Natural killer cell (primary cell): ENCODE measurements at regions not wholly inside any gene's neighbourhood (a gene's known extent, or its start where the extent isn't known, plus 50 kb on each side); places are given as distances from the start of the nearest gene placed in this dataset.

Experiments used
- ATAC-seq, 3 donors: fragments of 150-1000 bp in 2 of 3; fragments of 200-7000 bp in 1 of 3; cut with Tn5 transposase; 1 replicate in 1 of 3; 2 replicates in 2 of 3; pipeline ENCODE4 v1.10.0; 2021; ENCODE audit warnings: mild to moderate bottlenecking in 2 of 3, moderate library complexity in 2 of 3
- DNase-seq, 2 donors: peaks; one replicate each; pipeline versions ENCODE4 v3.0.0 to v3.0.0-alpha.2; 2013 to 2021; ENCODE audit warnings: mixed read lengths in 1 of 2
- H3K27ac ChIP-seq: one replicate; pipeline ENCODE4 v1.5.1; 2013; ENCODE audit warnings: mild to moderate bottlenecking, low read length
- H3K27me3 ChIP-seq: one replicate; pipeline ENCODE4 v1.6.1; 2013; ENCODE audit warnings: low read length; ENCODE audit not compliant: control insufficient read depth, insufficient read depth
- H3K36me3 ChIP-seq: one replicate; pipeline ENCODE4 v1.6.1; 2013; ENCODE audit warnings: low read length; ENCODE audit not compliant: control insufficient read depth, insufficient read depth
- H3K4me1 ChIP-seq: one replicate; pipeline ENCODE4 v1.6.1; 2013; ENCODE audit warnings: low read length; ENCODE audit not compliant: control insufficient read depth, insufficient read depth
- H3K4me3 ChIP-seq: one replicate; pipeline ENCODE4 v1.5.1; 2013; ENCODE audit warnings: low read length
- H3K9me3 ChIP-seq: one replicate; pipeline ENCODE4 v1.6.1; 2013; ENCODE audit warnings: low read length; ENCODE audit not compliant: control insufficient read depth, insufficient read depth
- H3K27ac Mint-ChIP-seq, 2 donors: one replicate each; pipeline ENCODE4 v1.8.0; 2022; ENCODE audit warnings: mild to moderate bottlenecking in 2 of 2, mixed read lengths in 2 of 2, moderate library complexity in 1 of 2
- H3K27me3 Mint-ChIP-seq, 2 donors: one replicate each; pipeline ENCODE4 v1.8.0; 2022; ENCODE audit warnings: low read depth in 2 of 2, mixed read lengths in 2 of 2
- H3K36me3 Mint-ChIP-seq: one replicate; pipeline ENCODE4 v1.8.0; 2022; ENCODE audit warnings: mixed read lengths
- H3K4me1 Mint-ChIP-seq, 2 donors: one replicate each; pipeline ENCODE4 v1.8.0; 2022; ENCODE audit warnings: mixed read lengths in 2 of 2
- H3K4me3 Mint-ChIP-seq: one replicate; pipeline ENCODE4 v1.8.0; 2022; ENCODE audit warnings: mild to moderate bottlenecking, moderate library complexity, mixed read lengths
- H3K9me3 Mint-ChIP-seq, 2 donors: one replicate each; pipeline ENCODE4 v1.8.0; 2022; ENCODE audit warnings: mixed read lengths in 2 of 2
- WGBS: methylation state at CpG from one replicate; pipeline ENCODE4 v1.1.7; 2013; ENCODE audit warnings: missing lambda C conversion rate; ENCODE audit not compliant: insufficient coverage; 5-methylcytosine and 5-hydroxymethylcytosine counted together
- intact Hi-C: fragments of 100-400 bp; cut with micrococcal nuclease; formaldehyde crosslinking; loops from one replicate; pipeline ENCODE4 v1.14.2; 2022
- TF ChIP-seq, protein P1 (sequence below): fragments of 200-600 bp; IDR thresholded peaks from one replicate; pipeline ENCODE4 v1.8.0; 2022; ENCODE audit warnings: antibody characterized with exemption

DNA sequence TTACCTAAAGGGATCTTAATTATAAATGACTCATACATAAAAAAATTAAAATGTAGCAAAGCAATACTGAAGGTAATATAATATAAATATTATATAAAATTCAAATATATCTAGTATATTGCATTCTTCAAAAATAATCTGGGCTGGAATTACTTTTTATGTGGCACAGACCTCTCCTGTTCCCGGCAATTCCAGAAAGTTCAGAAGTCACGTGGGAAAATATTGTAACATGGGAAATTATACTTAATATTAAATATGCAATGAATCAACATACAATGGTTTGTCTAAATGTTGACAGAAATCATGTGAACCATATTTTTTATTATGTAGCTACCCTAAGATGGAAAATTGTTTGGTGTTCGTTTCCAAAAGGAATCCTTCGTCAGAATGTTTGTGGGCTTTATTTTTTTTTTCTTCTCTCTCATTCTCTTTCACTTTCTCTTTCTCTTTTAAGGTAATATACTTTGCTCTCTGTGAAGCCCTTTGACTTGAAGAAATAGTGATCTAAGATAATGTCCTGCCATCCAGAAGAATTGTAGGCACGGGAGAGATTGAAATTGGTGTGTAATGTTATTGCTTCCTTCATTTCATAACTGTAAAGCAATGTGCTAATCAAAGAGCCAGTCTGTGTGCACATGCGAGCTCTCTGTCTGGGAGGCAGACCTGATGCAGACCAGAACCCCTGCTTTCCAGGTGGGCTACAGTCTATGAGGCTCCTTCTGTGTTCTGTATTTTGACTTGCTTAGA, 559.4 kb downstream of the NR2F2 start:
- Mint-ChIP-seq H3K4me3 (peak overlapping the region; percentile 81), H3K27me3 (peaks cover 0 to 4% of the 10 kb centered on the region in 2 donors), H3K4me1 (peaks cover 9 to 10% of the 10 kb centered on the region in 2 donors), H3K36me3 (no peaks in the 10 kb centered on the region), H3K9me3 (no peaks in the 10 kb centered on the region), H3K27ac (peak overlapping the region in 1 of 2 donors; percentile 31)
- WGBS: 34% methylated on average over 2 of the region's 6 CpGs
- ATAC-seq (no peak), DNase-seq (no peak)
- intact Hi-C loops: no loop called here
- Histone ChIP-seq H3K9me3 (no peaks in the 10 kb centered on the region), H3K4me3 (no peak overlapping the region), H3K36me3 (no peaks in the 10 kb centered on the region), H3K27me3 (no peaks in the 10 kb centered on the region), H3K4me1 (no peaks in the 10 kb centered on the region), H3K27ac (no peak overlapping the region)
- TF ChIP-seq, protein P1, sequence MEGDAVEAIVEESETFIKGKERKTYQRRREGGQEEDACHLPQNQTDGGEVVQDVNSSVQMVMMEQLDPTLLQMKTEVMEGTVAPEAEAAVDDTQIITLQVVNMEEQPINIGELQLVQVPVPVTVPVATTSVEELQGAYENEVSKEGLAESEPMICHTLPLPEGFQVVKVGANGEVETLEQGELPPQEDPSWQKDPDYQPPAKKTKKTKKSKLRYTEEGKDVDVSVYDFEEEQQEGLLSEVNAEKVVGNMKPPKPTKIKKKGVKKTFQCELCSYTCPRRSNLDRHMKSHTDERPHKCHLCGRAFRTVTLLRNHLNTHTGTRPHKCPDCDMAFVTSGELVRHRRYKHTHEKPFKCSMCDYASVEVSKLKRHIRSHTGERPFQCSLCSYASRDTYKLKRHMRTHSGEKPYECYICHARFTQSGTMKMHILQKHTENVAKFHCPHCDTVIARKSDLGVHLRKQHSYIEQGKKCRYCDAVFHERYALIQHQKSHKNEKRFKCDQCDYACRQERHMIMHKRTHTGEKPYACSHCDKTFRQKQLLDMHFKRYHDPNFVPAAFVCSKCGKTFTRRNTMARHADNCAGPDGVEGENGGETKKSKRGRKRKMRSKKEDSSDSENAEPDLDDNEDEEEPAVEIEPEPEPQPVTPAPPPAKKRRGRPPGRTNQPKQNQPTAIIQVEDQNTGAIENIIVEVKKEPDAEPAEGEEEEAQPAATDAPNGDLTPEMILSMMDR: no peak

DNA sequence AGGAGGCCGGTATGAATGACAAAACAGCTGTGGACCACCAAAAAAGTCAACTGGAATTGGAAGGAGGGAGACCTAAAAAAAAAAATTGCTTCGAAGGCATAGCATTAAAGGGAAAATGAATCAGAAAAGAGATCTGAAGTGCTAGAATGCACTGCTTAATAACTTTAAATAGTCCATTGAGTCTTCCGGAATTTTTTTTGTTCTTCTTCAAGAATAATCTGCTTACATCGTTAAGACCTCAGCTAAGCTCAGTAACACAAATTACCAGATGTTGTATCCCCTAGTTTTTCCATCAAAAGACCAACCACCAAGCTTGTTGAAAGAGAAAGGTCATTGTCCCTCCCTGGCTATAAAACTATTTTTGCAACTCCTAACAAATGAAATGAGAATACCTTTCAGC, 560.5 kb downstream of the NR2F2 start:
- H3K36me3 Mint-ChIP-seq: no peaks in the 10 kb centered on the region
- H3K27ac ChIP-seq: no peak overlapping the region
- no peaks in the 10 kb centered on the region for H3K4me1 ChIP-seq
- intact Hi-C loops: no loop called here
- H3K36me3 ChIP-seq: no peaks in the 10 kb centered on the region
- no peak overlapping the region for H3K4me3 ChIP-seq
- H3K9me3 Mint-ChIP-seq: no peaks in the 10 kb centered on the region
- no peaks in the 10 kb centered on the region for H3K27me3 ChIP-seq
- WGBS: 54% methylated on average over 4 of the region's 4 CpGs
- no peaks in the 10 kb centered on the region for H3K9me3 ChIP-seq
- peaks cover 9 to 10% of the 10 kb centered on the region in 2 donors for H3K4me1 Mint-ChIP-seq
- no peak overlapping the region for H3K4me3 Mint-ChIP-seq
- H3K27ac Mint-ChIP-seq: no peak overlapping the region
- TF ChIP-seq, protein P1: no peak
- no peak for DNase-seq
- no peak for ATAC-seq
- H3K27me3 Mint-ChIP-seq: peaks cover 0 to 4% of the 10 kb centered on the region in 2 donors

DNA sequence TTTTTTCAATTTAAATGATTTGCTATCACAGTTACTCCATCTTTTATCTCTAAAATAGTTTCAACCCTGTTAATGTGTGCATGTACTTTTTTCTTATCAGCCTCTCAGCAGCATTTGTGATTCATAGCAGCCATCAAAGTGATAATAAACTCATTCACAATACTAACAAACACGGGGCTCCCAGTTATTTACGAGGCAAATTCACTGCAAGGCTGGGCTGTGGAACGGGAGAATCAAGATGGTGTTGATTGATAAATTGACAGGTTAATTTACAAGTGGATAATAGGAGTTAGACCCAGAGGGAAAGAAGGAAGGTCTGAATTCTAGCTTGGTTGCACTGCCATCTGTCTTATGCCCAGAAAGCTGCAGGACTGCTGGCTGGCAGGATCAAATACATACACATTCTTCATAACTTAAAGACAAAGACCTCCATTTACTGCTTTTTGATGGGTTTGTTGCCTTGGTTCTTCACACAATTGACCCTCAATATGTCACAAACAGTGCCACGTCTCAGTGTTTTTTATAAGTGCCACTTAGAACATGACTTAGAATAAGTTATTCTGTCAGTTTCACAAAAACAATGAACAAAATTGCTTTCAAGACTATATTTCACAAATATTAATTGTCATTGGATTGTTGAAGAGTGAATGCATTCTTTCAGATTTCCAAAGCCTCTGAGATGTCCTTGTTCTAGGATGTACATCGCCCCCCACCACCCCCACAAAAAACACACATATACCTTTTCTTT, 562.8 kb downstream of the NR2F2 start:
- Mint-ChIP-seq H3K36me3 (no peaks in the 10 kb centered on the region), H3K27ac (no peak overlapping the region), H3K4me1 (peaks cover 9 to 10% of the 10 kb centered on the region in 2 donors), H3K9me3 (no peaks in the 10 kb centered on the region), H3K27me3 (peaks cover 0 to 4% of the 10 kb centered on the region in 2 donors), H3K4me3 (no peak overlapping the region)
- intact Hi-C loops: no loop called here
- no peaks in the 10 kb centered on the region for H3K27me3 ChIP-seq
- no peaks in the 10 kb centered on the region for H3K36me3 ChIP-seq
- ATAC-seq (no peak), DNase-seq (peak in 1 of 2 donors; percentile 6)
- H3K9me3 ChIP-seq: no peaks in the 10 kb centered on the region
- 14% methylated on average over 4 of the region's 5 CpGs for WGBS
- H3K27ac ChIP-seq: no peak overlapping the region
- TF ChIP-seq, protein P1: no peak
- no peaks in the 10 kb centered on the region for H3K4me1 ChIP-seq
- H3K4me3 ChIP-seq: no peak overlapping the region
